GM13977 (cell line): ENCODE measurements at regions not wholly inside any gene's neighbourhood (a gene's known extent, or its start where the extent isn't known, plus 50 kb on each side); places are given as distances from the start of the nearest gene placed in this dataset.

Source experiments
- DNase-seq: peaks from one replicate; pipeline ENCODE4 v3.0.0; 2012; ENCODE audit warnings: low spot score
- in situ Hi-C: fragments of 300-500 bp; cut with MboI; formaldehyde crosslinking; loops from one replicate; pipeline ENCODE4 v1.12.0; 2022; ENCODE audit warnings: low sequenced_read_pairs, low pct_unique_long_range_greater_than_20kb, mixed read lengths, inconsistent platforms; ENCODE audit not compliant: unreplicated experiment
- TF ChIP-seq, protein P1 (sequence below): IDR thresholded peaks from 2 replicates; pipeline ENCODE4 v1.5.1; 2012; ENCODE audit warnings: mild to moderate bottlenecking, control low read depth; ENCODE audit not compliant: insufficient read depth; ENCODE audit errors: extremely low read depth, missing control alignments

DNA sequence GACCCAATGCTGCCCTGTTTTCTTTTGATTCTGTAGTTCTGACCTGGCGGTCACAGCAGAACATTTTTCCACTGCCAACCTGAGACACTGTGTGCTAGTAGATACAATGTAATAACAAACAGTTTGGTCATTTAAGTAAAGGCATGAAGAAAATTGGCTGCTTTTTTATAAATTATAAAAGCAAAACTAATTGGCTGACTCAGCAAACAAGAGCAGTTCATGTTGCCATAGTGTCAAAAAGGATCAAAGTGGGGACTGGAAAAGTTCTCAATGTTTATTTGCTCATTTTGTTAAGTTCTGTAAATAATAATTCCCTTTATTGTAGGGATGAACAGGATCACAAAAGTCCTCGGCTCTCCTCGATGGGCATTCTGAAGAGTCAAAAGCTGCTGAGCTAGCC is 599.5 kb downstream of the PKHD1 start:
- DNase-seq, result no peak
- TF ChIP-seq, protein P1, sequence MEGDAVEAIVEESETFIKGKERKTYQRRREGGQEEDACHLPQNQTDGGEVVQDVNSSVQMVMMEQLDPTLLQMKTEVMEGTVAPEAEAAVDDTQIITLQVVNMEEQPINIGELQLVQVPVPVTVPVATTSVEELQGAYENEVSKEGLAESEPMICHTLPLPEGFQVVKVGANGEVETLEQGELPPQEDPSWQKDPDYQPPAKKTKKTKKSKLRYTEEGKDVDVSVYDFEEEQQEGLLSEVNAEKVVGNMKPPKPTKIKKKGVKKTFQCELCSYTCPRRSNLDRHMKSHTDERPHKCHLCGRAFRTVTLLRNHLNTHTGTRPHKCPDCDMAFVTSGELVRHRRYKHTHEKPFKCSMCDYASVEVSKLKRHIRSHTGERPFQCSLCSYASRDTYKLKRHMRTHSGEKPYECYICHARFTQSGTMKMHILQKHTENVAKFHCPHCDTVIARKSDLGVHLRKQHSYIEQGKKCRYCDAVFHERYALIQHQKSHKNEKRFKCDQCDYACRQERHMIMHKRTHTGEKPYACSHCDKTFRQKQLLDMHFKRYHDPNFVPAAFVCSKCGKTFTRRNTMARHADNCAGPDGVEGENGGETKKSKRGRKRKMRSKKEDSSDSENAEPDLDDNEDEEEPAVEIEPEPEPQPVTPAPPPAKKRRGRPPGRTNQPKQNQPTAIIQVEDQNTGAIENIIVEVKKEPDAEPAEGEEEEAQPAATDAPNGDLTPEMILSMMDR, result no peak
- in situ Hi-C loops, result no loop called here

DNA sequence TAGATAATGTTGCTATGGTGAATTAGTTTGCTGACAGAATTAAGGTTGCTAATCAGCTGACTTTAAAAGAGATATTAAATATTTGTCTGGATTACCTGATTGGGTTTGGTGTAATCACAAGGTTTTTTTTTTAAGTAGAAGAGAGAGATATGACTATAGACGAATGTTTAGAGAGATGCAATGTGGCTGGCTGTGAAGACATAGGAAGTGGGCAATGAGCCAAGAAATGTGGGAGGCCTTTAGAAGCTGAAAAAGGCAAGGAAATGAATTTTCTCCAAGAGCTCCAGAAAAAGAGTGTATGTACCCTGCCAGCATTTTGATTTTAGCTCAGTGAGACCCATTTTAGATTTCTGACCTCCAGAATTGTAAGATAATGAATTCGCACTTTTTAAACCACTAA is 598.3 kb downstream of the PKHD1 start:
- in situ Hi-C loops, result no loop called here
- TF ChIP-seq, protein P1, result no peak
- no peak for DNase-seq

DNA sequence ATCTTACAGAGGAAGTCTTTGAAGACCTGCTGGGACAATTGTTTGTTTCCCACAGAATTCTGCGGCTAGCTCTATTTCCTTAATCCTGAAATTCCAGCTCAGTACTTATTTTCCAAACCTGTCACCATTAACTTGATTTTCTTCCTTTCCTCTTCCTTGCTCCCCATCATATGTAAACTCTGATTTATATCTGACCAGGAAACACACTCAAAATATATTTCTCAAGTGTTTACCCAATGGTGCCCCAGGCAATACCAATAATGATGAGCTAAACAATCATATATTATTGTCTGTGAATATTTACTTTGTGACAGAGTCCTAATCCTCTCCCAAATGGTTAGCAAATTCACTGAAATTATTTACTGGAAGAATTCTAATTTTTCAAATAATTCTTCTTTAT is 597.3 kb downstream of the PKHD1 start:
- TF ChIP-seq, protein P1, result no peak
- in situ Hi-C loops, result no loop called here
- no peak for DNase-seq

DNA sequence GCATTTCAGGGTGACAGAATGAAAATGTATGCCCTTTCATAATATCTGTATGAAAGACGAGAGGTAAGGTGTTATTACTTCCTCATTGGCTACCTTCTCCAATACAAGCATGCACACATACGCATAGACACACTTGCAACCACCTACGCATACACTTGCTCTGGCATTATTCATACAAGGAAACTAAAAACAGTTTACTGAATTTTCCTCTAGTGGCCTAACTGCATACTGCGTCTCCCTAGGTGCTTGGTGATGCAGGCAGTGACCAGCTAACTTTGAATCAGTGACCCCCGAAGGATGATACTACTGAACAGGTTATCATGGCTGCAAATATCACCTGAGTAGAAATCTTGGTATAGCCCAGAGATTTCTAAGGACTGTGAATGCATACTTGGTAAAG is 593.1 kb downstream of the PKHD1 start:
- TF ChIP-seq, protein P1, result no peak
- DNase-seq, result no peak
- in situ Hi-C loops, result no loop called here

DNA sequence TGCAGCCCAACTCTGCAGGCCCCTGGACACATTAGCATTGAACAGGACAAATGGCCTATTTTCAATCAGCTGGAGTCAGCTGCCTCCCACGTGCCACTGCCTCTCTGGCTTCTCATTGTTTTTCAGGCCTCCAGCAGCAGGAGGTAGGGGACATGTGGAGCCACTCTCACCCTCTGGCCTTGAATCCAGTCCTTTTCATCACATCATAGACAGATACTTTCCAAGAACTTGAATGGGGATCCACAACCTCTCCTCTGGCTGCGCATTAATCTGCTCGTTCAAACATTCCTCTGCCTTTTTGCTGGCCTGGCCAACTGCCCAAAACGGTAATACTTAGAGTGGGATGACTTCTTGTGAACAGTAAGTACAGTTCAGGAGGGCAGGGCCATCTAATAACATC is 592.3 kb downstream of the PKHD1 start:
- TF ChIP-seq, protein P1, result no peak
- in situ Hi-C loops, result no loop called here
- no peak for DNase-seq

DNA sequence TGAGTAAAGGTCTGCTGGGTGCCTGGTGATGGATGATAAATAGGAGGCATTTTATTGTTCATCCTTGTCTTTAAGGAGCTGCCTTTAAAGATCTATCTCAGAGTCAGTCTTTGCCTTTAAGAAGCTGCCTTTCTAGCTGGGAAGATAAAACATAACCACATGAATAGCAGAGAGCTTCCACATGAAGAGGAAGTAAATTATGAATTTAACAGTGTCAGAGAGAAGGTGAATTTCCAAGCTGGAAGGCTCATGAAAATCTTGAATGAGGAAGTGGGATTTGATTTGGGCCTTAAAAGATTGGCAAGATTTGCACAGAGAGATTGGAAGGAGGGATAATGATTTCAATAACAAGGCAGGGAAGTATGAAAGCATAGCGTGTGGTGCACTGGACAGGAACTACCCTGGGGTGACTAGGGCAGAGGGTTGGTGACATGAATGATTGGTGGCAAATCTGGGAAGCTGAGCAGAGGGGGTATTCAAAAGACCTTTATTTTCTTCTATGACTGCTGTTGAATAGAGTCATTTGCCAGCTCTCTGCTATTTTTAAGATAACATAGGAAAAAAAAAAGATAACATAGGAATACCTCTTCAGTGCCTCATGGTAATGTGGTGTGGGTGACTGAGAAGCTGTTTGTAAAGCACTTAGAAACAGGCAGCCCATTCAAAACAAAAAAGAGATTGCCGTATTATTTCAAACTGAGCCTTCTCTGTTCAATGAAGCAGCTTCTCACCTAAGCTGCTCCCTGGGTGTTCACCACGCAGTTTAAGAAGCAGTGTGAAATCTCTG is 591.6 kb downstream of the PKHD1 start:
- DNase-seq, result no peak
- TF ChIP-seq, protein P1, result no peak
- in situ Hi-C loops, result no loop called here
